ENCODE measurements at regions not wholly inside any gene's neighbourhood (a gene's known extent, or its start where the extent isn't known, plus 50 kb on each side); places are given as distances from the start of the nearest gene placed in this dataset.
"Not testable (repeated sequence)": the region's sequence is repeated elsewhere in the genome, so short reads cannot be mapped to it uniquely, and the experiment has no call there.

DNA sequence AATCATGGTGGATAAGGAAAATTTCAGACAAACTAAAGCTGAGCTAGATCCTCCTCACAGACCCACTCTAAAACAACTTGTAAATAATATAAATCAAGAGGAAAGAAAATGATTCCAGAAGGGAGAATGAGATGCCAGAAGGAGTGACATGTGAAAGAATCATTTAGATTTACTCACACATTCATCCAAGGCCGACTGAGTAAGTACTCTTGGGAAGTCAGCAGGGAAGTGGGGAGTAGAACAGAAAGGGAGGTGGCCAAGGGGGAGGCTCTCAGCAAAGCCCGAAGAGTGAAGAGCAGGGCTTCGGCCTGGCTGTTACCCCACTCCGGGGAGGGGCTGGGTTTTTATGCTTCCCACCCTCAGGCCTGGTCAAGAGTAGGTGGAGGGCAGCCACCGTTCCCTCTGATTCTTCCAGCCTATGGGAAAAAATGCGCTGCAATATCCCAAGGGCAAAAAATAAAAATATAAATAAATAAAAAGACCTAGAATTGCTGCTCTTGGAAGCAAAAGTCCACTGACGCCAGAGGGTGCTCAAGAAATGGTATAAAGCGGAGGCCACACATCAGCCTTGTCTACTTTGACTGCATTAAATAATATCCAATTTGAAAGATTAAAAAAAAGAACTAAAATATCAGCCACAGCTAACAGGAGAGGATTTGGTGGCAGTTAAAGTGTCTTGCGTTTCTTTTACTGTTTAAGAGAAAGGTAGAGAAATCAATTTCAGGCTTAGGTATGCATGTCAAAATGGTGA, 110.2 kb upstream of the COL5A1 start:
- no peaks in the 10 kb centered on the region for H3K27me3 ChIP-seq
- DNase-seq (ENCODE audit: extremely low spot score in 2 of 2) = no peak
- H3K9me3 ChIP-seq = no peaks in the 10 kb centered on the region
- no peaks in the 10 kb centered on the region for H3K36me3 ChIP-seq
- H3K4me1 ChIP-seq = peaks cover 26% of the 10 kb centered on the region
- H3K27ac ChIP-seq = peak overlapping the region; percentile 33
- no peak overlapping the region for H3K4me3 ChIP-seq
- TF ChIP-seq, protein P1, sequence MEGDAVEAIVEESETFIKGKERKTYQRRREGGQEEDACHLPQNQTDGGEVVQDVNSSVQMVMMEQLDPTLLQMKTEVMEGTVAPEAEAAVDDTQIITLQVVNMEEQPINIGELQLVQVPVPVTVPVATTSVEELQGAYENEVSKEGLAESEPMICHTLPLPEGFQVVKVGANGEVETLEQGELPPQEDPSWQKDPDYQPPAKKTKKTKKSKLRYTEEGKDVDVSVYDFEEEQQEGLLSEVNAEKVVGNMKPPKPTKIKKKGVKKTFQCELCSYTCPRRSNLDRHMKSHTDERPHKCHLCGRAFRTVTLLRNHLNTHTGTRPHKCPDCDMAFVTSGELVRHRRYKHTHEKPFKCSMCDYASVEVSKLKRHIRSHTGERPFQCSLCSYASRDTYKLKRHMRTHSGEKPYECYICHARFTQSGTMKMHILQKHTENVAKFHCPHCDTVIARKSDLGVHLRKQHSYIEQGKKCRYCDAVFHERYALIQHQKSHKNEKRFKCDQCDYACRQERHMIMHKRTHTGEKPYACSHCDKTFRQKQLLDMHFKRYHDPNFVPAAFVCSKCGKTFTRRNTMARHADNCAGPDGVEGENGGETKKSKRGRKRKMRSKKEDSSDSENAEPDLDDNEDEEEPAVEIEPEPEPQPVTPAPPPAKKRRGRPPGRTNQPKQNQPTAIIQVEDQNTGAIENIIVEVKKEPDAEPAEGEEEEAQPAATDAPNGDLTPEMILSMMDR (IDR thresholded peaks at IDR 0.05) = no peak
- TF ChIP-seq POLR2AphosphoS5 (IDR thresholded peaks at IDR 0.05; ENCODE audit: insufficient read depth in 1 of 2, low read depth in 1 of 2) (no peak), POLR2A (IDR thresholded peaks at IDR 0.05) (no peak)
- intact Hi-C loops (cut with DNase I) = no loop called here

DNA sequence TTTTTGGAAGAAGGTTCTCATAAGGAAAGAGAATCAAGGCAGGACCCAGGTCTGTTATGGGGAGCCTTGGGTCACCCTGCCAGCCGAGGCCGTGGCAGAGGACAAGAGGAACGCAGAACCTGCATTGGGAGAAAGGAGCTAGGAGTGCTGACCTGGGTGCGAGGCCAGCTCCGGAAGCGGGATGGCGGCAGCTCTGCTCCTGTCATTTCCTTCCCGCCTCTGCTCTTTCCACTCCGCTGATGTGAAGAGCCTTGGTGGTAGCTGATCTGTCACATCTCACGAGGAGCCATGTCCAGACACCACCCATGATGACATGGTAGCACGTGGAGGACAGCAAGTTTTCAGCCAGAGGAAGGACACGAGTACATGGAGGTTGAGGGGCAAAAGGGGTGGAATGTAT, 109.5 kb upstream of the COL5A1 start:
- Histone ChIP-seq H3K9me3 (no peaks in the 10 kb centered on the region), H3K27ac (peak overlapping the region; percentile 33), H3K36me3 (no peaks in the 10 kb centered on the region), H3K4me3 (no peak overlapping the region), H3K27me3 (no peaks in the 10 kb centered on the region), H3K4me1 (peaks cover 33% of the 10 kb centered on the region)
- no peak for DNase-seq (ENCODE audit: extremely low spot score in 2 of 2)
- TF ChIP-seq, protein P1 (IDR thresholded peaks at IDR 0.05) = no peak
- no peak for TF ChIP-seq POLR2A (IDR thresholded peaks at IDR 0.05)
- TF ChIP-seq POLR2AphosphoS5 (IDR thresholded peaks at IDR 0.05; ENCODE audit: insufficient read depth in 1 of 2, low read depth in 1 of 2) = no peak
- intact Hi-C loops (cut with DNase I) = no loop called here

DNA sequence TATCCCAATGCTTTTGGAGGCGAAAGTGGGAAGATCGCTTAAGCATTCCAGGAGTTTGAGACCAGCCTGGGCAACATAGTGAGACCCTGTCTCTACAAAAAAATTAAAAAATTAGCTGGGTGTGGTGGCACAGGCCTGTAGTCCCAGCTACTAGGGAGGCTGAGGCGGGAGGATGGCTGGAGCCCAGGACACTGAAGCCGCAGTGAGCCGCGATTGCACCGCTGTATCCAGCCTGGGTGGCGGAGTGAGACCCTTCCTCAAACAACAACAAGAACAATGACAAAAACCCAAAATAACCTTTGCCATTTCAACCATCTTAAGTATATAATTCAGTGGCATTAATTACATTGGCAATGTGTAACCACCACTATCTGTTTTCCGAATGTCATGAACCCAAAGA, 108.9 kb upstream of the COL5A1 start:
- H3K27me3 ChIP-seq; DNase-seq (ENCODE audit: extremely low spot score in 2 of 2); H3K4me3 ChIP-seq; intact Hi-C loops (cut with DNase I); H3K9me3 ChIP-seq; H3K36me3 ChIP-seq; H3K27ac ChIP-seq: not testable (repeated sequence)
- peaks cover 38% of the 10 kb centered on the region for H3K4me1 ChIP-seq

DNA sequence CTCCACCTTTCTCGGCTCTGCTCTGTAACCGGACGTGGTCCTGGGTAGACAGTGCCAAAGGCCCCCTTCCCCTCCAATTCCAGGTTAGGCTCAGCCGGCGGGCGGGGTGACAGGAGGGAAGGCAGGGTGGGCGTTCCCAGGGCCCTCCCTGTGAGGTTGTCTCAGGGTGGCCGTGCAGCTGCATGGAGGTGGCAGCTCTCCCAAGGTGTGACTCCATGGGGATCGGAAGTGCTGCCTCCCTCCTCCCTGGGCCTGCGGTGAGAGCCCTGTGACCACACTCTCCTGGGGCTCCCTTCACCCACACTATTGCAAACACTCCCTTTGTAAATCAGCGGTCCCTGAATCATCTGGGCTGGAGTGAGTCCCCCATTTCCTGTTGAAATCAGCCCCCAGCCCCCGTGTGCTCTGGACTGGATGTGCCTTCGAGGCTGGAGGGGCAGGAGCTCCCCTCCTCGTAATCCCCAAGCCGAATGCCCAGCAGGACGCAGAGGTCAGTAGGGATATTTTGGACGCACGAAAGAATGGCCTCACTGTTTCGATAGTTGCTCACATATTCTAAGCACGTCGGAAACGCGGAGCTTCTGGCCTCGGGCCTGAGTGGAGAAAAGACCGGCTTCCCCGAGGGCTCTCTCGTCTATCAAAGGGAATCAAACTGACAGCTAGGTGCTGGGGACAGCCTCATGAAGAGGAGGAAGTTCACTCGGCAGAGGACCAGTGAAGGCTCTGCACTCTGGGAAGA, 107.6 kb upstream of the COL5A1 start:
- no peak for DNase-seq (ENCODE audit: extremely low spot score in 2 of 2)
- H3K36me3 ChIP-seq = no peaks in the 10 kb centered on the region
- no peaks in the 10 kb centered on the region for H3K9me3 ChIP-seq
- H3K4me3 ChIP-seq = no peak overlapping the region
- intact Hi-C loops (cut with DNase I) = no loop called here
- H3K27ac ChIP-seq = no peak overlapping the region
- peaks cover 49% of the 10 kb centered on the region for H3K4me1 ChIP-seq
- H3K27me3 ChIP-seq = no peaks in the 10 kb centered on the region
- TF ChIP-seq, protein P1 (IDR thresholded peaks at IDR 0.05) = no peak
- TF ChIP-seq POLR2AphosphoS5 (IDR thresholded peaks at IDR 0.05; ENCODE audit: insufficient read depth in 1 of 2, low read depth in 1 of 2) (no peak), POLR2A (IDR thresholded peaks at IDR 0.05) (no peak)

DNA sequence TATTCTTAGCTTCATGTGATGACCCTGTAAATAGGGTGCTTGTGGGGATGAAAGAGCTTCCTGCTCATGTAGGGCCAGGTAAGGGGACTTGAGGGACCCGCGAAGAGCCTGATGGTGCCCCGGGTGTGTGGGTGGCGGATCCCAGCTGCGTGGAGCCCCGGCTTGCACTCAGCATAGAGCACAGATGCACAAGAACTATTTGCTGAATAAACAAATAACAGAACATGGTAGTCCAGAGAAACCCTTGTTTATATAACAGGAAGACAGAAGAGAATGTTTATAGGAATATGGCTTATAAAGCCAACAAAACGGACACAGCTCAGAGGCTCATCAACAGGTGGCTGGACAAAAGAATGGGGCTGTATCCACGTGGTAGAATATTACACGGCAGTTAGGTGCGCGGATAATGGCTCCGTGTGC, 106.9 kb upstream of the COL5A1 start:
- H3K36me3 ChIP-seq = no peaks in the 10 kb centered on the region
- H3K4me3 ChIP-seq = no peak overlapping the region
- no peaks in the 10 kb centered on the region for H3K9me3 ChIP-seq
- intact Hi-C loops (cut with DNase I) = loop anchor here (5.0 kb wide), 1 partner anchor 1287 kb away; no protein-coding TSS in a partner anchor
- no peaks in the 10 kb centered on the region for H3K27me3 ChIP-seq
- H3K27ac ChIP-seq = no peak overlapping the region
- TF ChIP-seq, protein P1 (IDR thresholded peaks at IDR 0.05) = no peak
- no peak for TF ChIP-seq POLR2A (IDR thresholded peaks at IDR 0.05)
- peaks cover 52% of the 10 kb centered on the region for H3K4me1 ChIP-seq
- DNase-seq (ENCODE audit: extremely low spot score in 2 of 2) = no peak

All from vagina (tissue), 2 donors.